ENCODE measurements at regions not wholly inside any gene's neighbourhood (a gene's known extent, or its start where the extent isn't known, plus 50 kb on each side); places are given as distances from the start of the nearest gene placed in this dataset.

- H3K9me2 ChIP-seq (ENCODE audit: insufficient read depth, low read length) = no peaks in the 10 kb centered on the region
- no peaks in the 10 kb centered on the region for H4K20me1 ChIP-seq (ENCODE audit: insufficient read depth)
- no peaks in the 10 kb centered on the region for H3K9me3 ChIP-seq (ENCODE audit: low read length)
- H3K27me3 ChIP-seq (ENCODE audit: insufficient read depth, low read depth, low read length) = no peaks in the 10 kb centered on the region
- H3K9ac ChIP-seq (ENCODE audit: low read length) = peak overlapping the region; percentile 58
- H3F3A ChIP-seq (ENCODE audit: insufficient read depth, low read length, poor library complexity, severe bottlenecking) = no peaks in the 10 kb centered on the region
- TF ChIP-seq, protein P1, sequence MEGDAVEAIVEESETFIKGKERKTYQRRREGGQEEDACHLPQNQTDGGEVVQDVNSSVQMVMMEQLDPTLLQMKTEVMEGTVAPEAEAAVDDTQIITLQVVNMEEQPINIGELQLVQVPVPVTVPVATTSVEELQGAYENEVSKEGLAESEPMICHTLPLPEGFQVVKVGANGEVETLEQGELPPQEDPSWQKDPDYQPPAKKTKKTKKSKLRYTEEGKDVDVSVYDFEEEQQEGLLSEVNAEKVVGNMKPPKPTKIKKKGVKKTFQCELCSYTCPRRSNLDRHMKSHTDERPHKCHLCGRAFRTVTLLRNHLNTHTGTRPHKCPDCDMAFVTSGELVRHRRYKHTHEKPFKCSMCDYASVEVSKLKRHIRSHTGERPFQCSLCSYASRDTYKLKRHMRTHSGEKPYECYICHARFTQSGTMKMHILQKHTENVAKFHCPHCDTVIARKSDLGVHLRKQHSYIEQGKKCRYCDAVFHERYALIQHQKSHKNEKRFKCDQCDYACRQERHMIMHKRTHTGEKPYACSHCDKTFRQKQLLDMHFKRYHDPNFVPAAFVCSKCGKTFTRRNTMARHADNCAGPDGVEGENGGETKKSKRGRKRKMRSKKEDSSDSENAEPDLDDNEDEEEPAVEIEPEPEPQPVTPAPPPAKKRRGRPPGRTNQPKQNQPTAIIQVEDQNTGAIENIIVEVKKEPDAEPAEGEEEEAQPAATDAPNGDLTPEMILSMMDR (IDR thresholded peaks at IDR 0.05; ENCODE audit: poor library complexity, severe bottlenecking) = no peak
- TF ChIP-seq REST (IDR thresholded peaks at IDR 0.05; ENCODE audit: borderline replicate concordance) = no peak
- no peak for TF ChIP-seq RAD21 (conservative IDR thresholded peaks at IDR 0.05)
- no peak for TF ChIP-seq POLR2AphosphoS5 (IDR thresholded peaks at IDR 0.05)
- TF ChIP-seq SMC3 (conservative IDR thresholded peaks at IDR 0.05; ENCODE audit: poor library complexity) = no peak
- TF ChIP-seq EP300 (conservative IDR thresholded peaks at IDR 0.05; ENCODE audit: poor library complexity, severe bottlenecking) = no peak
- no peak for TF ChIP-seq TAF1 (IDR thresholded peaks at IDR 0.05; ENCODE audit: low read depth)
- no peak for TF ChIP-seq MXI1 (conservative IDR thresholded peaks at IDR 0.05; ENCODE audit: poor library complexity, severe bottlenecking)
- no peak for TF ChIP-seq EZH2 (IDR thresholded peaks at IDR 0.05; ENCODE audit: borderline replicate concordance, insufficient read depth, low read length, poor library complexity, severe bottlenecking)
- H3K4me2 ChIP-seq (ENCODE audit: low read length) = peak overlapping the region; percentile 32
- no peaks in the 10 kb centered on the region for H3K79me2 ChIP-seq (replicated peaks; ENCODE audit: insufficient read depth, low read length)
- H3K27ac ChIP-seq (ENCODE audit: low read length) = peak overlapping the region; percentile 92
- no peak overlapping the region for H2AFZ ChIP-seq (ENCODE audit: low read depth, low read length)
- H3K4me3 ChIP-seq (ENCODE audit: low read length) = peak overlapping the region; percentile 24
- H3K36me3 ChIP-seq (ENCODE audit: insufficient read depth, low read length) = no peaks in the 10 kb centered on the region
Measured at GRCh38 chr17:70021726-70022125, 53.3 kb upstream of the KCNJ16 start.

DNA sequence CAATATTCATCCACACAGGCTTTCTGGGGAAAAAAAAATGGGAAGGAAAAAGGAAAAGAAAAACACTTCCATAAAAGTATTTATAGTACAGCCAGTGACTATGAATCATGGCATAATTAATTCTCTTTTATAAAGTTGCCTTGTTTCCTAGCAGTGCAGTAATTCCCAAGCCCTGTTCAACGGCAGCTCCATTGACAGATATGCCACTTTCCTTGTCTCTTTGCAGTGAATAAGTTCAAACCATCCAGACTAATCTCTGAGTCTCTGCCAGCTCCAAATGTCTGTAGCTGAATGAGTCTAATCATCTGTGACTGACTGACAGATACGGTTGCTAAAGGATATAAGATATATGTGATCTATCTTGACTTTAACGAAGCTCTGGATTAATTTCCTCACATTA, 52.9 kb upstream of the KCNJ16 start:
- H3K27ac ChIP-seq (ENCODE audit: low read length) = peak overlapping the region; percentile 92
- no peak overlapping the region for H3K4me3 ChIP-seq (ENCODE audit: low read length)
- H3K9me2 ChIP-seq (ENCODE audit: insufficient read depth, low read length) = no peaks in the 10 kb centered on the region
- H3K27me3 ChIP-seq (ENCODE audit: insufficient read depth, low read depth, low read length) = no peaks in the 10 kb centered on the region
- H4K20me1 ChIP-seq (ENCODE audit: insufficient read depth) = no peaks in the 10 kb centered on the region
- H3K36me3 ChIP-seq (ENCODE audit: insufficient read depth, low read length) = no peaks in the 10 kb centered on the region
- no peak overlapping the region for H2AFZ ChIP-seq (ENCODE audit: low read depth, low read length)
- no peaks in the 10 kb centered on the region for H3K9me3 ChIP-seq (ENCODE audit: low read length)
- TF ChIP-seq POLR2AphosphoS5 (IDR thresholded peaks at IDR 0.05) (peak; percentile 88), EP300 (conservative IDR thresholded peaks at IDR 0.05; ENCODE audit: poor library complexity, severe bottlenecking) (peak; percentile 97), TAF1 (IDR thresholded peaks at IDR 0.05; ENCODE audit: low read depth) (no peak), SMC3 (conservative IDR thresholded peaks at IDR 0.05; ENCODE audit: poor library complexity) (no peak), EZH2 (IDR thresholded peaks at IDR 0.05; ENCODE audit: borderline replicate concordance, insufficient read depth, low read length, poor library complexity, severe bottlenecking) (no peak), MXI1 (conservative IDR thresholded peaks at IDR 0.05; ENCODE audit: poor library complexity, severe bottlenecking) (no peak), RAD21 (conservative IDR thresholded peaks at IDR 0.05) (no peak), REST (IDR thresholded peaks at IDR 0.05; ENCODE audit: borderline replicate concordance) (peak; percentile 99)
- TF ChIP-seq, protein P1 (IDR thresholded peaks at IDR 0.05; ENCODE audit: poor library complexity, severe bottlenecking) = no peak
- no peaks in the 10 kb centered on the region for H3F3A ChIP-seq (ENCODE audit: insufficient read depth, low read length, poor library complexity, severe bottlenecking)
- H3K79me2 ChIP-seq (replicated peaks; ENCODE audit: insufficient read depth, low read length) = no peaks in the 10 kb centered on the region
- peak overlapping the region; percentile 58 for H3K9ac ChIP-seq (ENCODE audit: low read length)
- H3K4me2 ChIP-seq (ENCODE audit: low read length) = peak overlapping the region; percentile 32
